ENCODE measurements at regions not wholly inside any gene's neighbourhood (a gene's known extent, or its start where the extent isn't known, plus 50 kb on each side); places are given as distances from the start of the nearest gene placed in this dataset.
"Not testable (repeated sequence)": the region's sequence is repeated elsewhere in the genome, so short reads cannot be mapped to it uniquely, and the experiment has no call there.

DNA sequence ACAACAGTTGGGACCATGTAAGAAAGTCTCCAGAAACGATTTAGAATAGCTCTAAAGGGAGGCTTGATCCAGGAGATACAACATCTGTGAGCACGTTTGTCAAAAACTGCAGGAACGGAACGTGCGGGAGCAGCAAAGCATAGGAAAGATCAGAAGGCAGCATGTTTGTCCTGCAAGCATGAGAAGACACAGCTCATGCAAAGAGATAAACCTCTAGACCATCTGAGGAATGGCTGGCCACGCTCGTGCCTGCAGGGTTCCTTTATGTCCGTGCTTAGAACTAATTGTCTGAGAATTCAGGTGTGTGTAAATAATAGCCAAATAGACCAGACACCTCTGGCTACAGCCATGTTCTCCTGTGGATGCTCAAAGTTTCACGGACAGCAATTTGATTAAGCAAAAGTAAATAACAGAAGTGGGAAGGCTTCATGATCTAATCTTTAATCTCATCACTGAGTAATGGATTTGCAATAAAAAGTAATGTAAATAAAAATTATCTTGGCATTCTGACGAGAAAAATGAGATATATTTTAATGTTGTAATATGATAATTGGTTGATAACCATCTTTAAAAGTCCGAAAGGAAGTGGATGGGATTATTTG is 534.8 kb upstream of the CDH7 start:
- no peaks in the 10 kb centered on the region for H3K9me3 ChIP-seq
- H3K36me3 ChIP-seq = no peaks in the 10 kb centered on the region
- DNase-seq (ENCODE audit: extremely low spot score in 2 of 2) = no peak
- intact Hi-C loops (cut with DNase I) = no loop called here
- no peak overlapping the region for H3K4me3 ChIP-seq
- H3K27ac ChIP-seq = no peak overlapping the region
- H3K27me3 ChIP-seq = no peaks in the 10 kb centered on the region
- H3K4me1 ChIP-seq = no peaks in the 10 kb centered on the region
- TF ChIP-seq POLR2AphosphoS5 (IDR thresholded peaks at IDR 0.05; ENCODE audit: insufficient read depth in 1 of 2, low read depth in 1 of 2) (no peak), POLR2A (IDR thresholded peaks at IDR 0.05) (no peak)
- TF ChIP-seq, protein P1, sequence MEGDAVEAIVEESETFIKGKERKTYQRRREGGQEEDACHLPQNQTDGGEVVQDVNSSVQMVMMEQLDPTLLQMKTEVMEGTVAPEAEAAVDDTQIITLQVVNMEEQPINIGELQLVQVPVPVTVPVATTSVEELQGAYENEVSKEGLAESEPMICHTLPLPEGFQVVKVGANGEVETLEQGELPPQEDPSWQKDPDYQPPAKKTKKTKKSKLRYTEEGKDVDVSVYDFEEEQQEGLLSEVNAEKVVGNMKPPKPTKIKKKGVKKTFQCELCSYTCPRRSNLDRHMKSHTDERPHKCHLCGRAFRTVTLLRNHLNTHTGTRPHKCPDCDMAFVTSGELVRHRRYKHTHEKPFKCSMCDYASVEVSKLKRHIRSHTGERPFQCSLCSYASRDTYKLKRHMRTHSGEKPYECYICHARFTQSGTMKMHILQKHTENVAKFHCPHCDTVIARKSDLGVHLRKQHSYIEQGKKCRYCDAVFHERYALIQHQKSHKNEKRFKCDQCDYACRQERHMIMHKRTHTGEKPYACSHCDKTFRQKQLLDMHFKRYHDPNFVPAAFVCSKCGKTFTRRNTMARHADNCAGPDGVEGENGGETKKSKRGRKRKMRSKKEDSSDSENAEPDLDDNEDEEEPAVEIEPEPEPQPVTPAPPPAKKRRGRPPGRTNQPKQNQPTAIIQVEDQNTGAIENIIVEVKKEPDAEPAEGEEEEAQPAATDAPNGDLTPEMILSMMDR (IDR thresholded peaks at IDR 0.05) = no peak

DNA sequence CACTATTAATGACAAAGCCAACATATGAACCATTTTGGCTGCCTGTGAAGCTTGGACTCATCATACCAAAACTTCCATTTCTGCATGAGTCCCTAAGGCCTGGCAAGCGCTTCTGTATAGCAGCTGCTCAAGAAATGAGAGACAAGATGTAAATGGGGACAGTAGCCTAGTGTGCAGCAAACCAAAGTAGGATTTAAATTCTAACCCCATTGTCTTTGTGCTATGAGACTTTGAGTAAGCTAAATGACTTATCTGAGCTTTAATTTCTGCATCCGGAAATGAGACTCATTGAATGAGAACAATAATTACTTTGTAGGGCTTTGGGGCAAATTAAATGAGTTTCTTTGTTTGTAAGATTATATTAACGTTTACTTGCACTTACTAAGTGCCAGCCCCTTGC is 536.4 kb upstream of the CDH7 start:
- H3K36me3 ChIP-seq = no peaks in the 10 kb centered on the region
- H3K9me3 ChIP-seq = no peaks in the 10 kb centered on the region
- DNase-seq (ENCODE audit: extremely low spot score in 2 of 2) = no peak
- H3K27ac ChIP-seq = no peak overlapping the region
- no peak overlapping the region for H3K4me3 ChIP-seq
- no peaks in the 10 kb centered on the region for H3K27me3 ChIP-seq
- intact Hi-C loops (cut with DNase I) = no loop called here
- no peak for TF ChIP-seq POLR2AphosphoS5 (IDR thresholded peaks at IDR 0.05; ENCODE audit: insufficient read depth in 1 of 2, low read depth in 1 of 2)
- TF ChIP-seq, protein P1 (IDR thresholded peaks at IDR 0.05) = no peak
- no peak for TF ChIP-seq POLR2A (IDR thresholded peaks at IDR 0.05)
- H3K4me1 ChIP-seq = no peaks in the 10 kb centered on the region

DNA sequence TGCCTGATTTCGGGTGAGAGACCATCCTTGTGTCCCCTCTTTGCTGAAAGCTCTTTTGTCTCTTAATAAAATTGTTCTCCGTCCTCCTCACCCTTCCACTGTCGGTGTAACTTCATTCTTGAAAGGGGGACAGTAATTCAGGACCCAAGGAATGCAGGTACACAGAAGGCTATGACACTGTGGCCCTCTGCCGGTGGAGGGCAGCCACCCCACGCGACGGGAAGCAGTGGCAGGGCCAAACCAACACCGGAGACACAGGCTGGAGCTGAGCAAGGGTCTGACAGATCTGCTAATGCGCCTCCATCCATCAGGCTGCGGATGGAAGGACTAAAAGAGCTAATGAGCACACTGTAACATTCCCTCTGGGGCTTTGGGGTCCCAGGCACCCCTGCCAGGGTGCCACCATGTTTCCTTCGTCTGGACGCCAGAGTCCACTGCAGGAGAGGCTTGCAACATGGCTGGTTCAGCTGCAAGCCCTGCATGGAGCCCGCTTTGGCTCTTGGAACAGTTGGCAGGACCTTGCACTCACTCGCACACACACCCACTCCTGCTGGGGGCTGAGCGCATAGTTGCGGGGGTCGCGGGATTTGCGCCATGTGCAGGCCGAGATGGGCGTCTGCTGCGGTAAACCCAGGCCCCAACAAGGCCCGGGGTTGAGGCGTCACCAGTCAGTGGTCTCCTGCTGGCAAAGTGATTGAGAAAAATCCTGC is 544.1 kb upstream of the CDH7 start:
- intact Hi-C loops (cut with DNase I) = no loop called here
- DNase-seq (ENCODE audit: extremely low spot score in 2 of 2) = no peak
- no peaks in the 10 kb centered on the region for H3K27me3 ChIP-seq
- TF ChIP-seq, protein P1 (IDR thresholded peaks at IDR 0.05) = no peak
- no peak for TF ChIP-seq POLR2A (IDR thresholded peaks at IDR 0.05)
- no peak for TF ChIP-seq POLR2AphosphoS5 (IDR thresholded peaks at IDR 0.05; ENCODE audit: insufficient read depth in 1 of 2, low read depth in 1 of 2)
- H3K4me1 ChIP-seq = no peaks in the 10 kb centered on the region
- H3K9me3 ChIP-seq = no peaks in the 10 kb centered on the region
- H3K27ac ChIP-seq = no peak overlapping the region
- H3K36me3 ChIP-seq = no peaks in the 10 kb centered on the region
- H3K4me3 ChIP-seq = no peak overlapping the region

DNA sequence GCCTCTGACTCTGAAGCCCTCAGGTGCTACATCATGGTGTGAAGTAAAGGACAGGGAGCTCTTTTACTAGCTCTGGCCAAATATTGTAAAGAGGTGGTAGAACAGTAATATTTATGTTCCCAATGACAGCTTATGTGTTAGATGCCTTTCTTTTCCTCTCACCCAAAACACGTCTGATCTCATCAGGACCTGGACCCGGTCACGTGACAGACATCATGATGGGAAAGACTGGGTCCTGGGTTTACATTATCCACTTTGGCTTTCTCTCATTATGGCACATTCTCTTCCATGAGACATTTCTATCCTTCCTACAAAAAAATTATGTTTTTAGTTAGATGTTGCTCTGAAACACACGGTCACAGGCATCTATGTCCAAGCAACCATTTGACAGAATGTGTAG is 548.7 kb upstream of the CDH7 start:
- intact Hi-C loops (cut with DNase I) = no loop called here
- Histone ChIP-seq H3K9me3 (no peaks in the 10 kb centered on the region), H3K4me3 (no peak overlapping the region), H3K36me3 (no peaks in the 10 kb centered on the region), H3K4me1 (no peaks in the 10 kb centered on the region), H3K27ac (no peak overlapping the region), H3K27me3 (no peaks in the 10 kb centered on the region)
- TF ChIP-seq POLR2A (IDR thresholded peaks at IDR 0.05) = no peak
- TF ChIP-seq, protein P1 (IDR thresholded peaks at IDR 0.05) = no peak
- TF ChIP-seq POLR2AphosphoS5 (IDR thresholded peaks at IDR 0.05; ENCODE audit: insufficient read depth in 1 of 2, low read depth in 1 of 2) = no peak
- no peak for DNase-seq (ENCODE audit: extremely low spot score in 2 of 2)

DNA sequence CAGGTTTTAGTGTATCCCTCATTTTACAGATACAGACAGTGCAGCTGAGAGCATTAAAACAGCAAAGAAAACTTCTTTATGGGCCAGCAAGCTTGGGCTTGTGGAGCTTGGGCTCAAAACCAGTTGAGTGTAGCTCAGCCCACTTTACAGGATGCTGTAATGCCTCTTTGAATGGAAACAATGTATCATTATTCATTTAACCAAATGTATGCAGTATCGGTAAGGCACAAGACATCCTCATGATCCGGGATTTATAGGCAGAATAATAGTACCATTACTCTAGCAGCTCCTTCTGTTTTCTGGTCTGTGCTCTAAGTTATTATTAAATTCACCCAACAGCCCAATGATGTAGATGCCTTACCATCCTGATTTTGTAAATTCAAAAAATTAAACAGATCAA is 575.1 kb upstream of the CDH7 start:
- DNase-seq (ENCODE audit: extremely low spot score in 2 of 2) = no peak
- Histone ChIP-seq H3K4me1 (no peaks in the 10 kb centered on the region), H3K9me3 (no peaks in the 10 kb centered on the region), H3K27me3 (no peaks in the 10 kb centered on the region), H3K27ac (no peak overlapping the region), H3K4me3 (no peak overlapping the region), H3K36me3 (no peaks in the 10 kb centered on the region)
- intact Hi-C loops (cut with DNase I) = no loop called here
- TF ChIP-seq POLR2AphosphoS5 (IDR thresholded peaks at IDR 0.05; ENCODE audit: insufficient read depth in 1 of 2, low read depth in 1 of 2) (no peak), POLR2A (IDR thresholded peaks at IDR 0.05) (no peak)
- TF ChIP-seq, protein P1 (IDR thresholded peaks at IDR 0.05) = no peak

DNA sequence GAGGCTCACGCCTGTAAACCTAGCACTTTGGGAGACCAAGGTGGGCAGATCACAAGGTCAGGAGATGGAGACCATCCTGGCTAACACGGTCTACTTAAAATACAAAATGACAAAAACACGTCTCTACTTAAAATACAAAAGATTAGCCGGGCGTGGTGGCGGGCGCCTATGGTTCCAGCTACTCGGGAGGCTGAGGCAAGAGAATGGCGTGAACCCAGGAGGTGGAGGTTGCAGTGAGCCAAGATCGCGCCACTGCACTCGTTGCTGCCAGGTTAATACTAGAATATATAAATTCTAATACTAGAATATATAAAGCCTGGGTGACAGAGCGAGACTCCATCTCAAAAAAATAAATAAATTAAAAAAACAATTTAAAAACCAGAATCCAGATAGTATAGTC is 588.7 kb upstream of the CDH7 start:
- H3K27ac ChIP-seq; H3K4me3 ChIP-seq; H3K36me3 ChIP-seq; H3K27me3 ChIP-seq; DNase-seq (ENCODE audit: extremely low spot score in 2 of 2); H3K4me1 ChIP-seq; intact Hi-C loops (cut with DNase I); H3K9me3 ChIP-seq: not testable (repeated sequence)
